ENCODE measurements at regions not wholly inside any gene's neighbourhood (a gene's known extent, or its start where the extent isn't known, plus 50 kb on each side); places are given as distances from the start of the nearest gene placed in this dataset.

DNA sequence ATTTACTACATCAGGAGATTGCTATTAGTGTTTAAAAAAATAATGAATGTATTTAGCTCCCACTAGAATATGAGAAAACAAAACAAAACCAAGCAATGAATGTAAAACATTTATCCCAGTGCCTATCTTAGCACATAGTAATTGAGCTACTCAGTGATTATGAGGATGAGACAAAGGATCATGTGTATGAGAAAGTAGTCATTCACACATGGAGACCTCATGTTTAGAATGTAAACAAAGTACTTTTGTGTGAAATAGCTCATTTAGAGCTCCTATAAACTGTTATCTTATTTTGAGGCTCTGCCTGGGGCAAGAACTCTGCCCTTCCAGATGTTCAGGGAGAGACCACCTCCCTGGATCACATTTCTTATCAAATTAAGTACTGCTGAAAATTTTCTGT is 236.8 kb downstream of the LRRN1 start:
- H3K27ac ChIP-seq (ENCODE audit: low read depth, low read length) = no peak overlapping the region
- ChIA-PET CTCF (no interaction called here), POLR2A (no interaction called here)
- no peak overlapping the region for H3K4me3 ChIP-seq (ENCODE audit: low read depth, low read length)
- TF ChIP-seq, protein P1, sequence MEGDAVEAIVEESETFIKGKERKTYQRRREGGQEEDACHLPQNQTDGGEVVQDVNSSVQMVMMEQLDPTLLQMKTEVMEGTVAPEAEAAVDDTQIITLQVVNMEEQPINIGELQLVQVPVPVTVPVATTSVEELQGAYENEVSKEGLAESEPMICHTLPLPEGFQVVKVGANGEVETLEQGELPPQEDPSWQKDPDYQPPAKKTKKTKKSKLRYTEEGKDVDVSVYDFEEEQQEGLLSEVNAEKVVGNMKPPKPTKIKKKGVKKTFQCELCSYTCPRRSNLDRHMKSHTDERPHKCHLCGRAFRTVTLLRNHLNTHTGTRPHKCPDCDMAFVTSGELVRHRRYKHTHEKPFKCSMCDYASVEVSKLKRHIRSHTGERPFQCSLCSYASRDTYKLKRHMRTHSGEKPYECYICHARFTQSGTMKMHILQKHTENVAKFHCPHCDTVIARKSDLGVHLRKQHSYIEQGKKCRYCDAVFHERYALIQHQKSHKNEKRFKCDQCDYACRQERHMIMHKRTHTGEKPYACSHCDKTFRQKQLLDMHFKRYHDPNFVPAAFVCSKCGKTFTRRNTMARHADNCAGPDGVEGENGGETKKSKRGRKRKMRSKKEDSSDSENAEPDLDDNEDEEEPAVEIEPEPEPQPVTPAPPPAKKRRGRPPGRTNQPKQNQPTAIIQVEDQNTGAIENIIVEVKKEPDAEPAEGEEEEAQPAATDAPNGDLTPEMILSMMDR (IDR thresholded peaks at IDR 0.05; ENCODE audit: low read depth, low read length) = no peak
- H3K9me3 ChIP-seq (ENCODE audit: control insufficient read depth, insufficient read depth, low read length) = peaks cover 17% of the 10 kb centered on the region
- DNase-seq (ENCODE audit: low read depth, low spot score) = no peak
- no peaks in the 10 kb centered on the region for H3K27me3 ChIP-seq (ENCODE audit: control insufficient read depth, insufficient read depth, low read length)

DNA sequence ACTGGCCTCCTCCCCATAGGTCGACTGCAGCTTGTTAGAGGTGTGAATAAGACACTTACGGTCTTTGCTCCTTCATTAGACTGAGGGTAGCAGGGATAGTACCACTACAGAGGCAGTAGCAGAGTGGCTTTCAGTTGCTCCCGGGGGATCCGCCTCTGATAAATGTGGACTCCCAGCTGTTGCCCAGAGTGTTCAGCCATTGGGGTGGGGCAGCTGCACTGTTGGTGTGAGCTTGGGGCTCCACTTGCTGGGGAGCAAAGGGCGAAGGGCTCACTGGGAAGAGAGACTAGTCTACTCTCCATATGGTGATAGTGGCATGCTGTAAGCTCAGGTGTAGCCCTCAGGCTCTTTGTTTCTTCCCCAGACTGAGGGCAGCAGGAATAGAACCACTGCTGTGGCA is 239.1 kb downstream of the LRRN1 start:
- no peak for DNase-seq (ENCODE audit: low read depth, low spot score)
- TF ChIP-seq, protein P1 (IDR thresholded peaks at IDR 0.05; ENCODE audit: low read depth, low read length) = no peak
- peaks cover 15% of the 10 kb centered on the region for H3K9me3 ChIP-seq (ENCODE audit: control insufficient read depth, insufficient read depth, low read length)
- H3K27me3 ChIP-seq (ENCODE audit: control insufficient read depth, insufficient read depth, low read length) = no peaks in the 10 kb centered on the region
- CTCF ChIA-PET = no interaction called here
- H3K4me3 ChIP-seq (ENCODE audit: low read depth, low read length) = no peak overlapping the region
- H3K27ac ChIP-seq (ENCODE audit: low read depth, low read length) = peak overlapping the region; percentile 13
- POLR2A ChIA-PET = no interaction called here

GRCh38 chr3:4042070-4042469 is 242.8 kb downstream of the LRRN1 start:
- Histone ChIP-seq H3K27ac (ENCODE audit: low read depth, low read length) (no peak overlapping the region), H3K27me3 (ENCODE audit: control insufficient read depth, insufficient read depth, low read length) (no peaks in the 10 kb centered on the region), H3K9me3 (ENCODE audit: control insufficient read depth, insufficient read depth, low read length) (peaks cover 19% of the 10 kb centered on the region), H3K4me3 (ENCODE audit: low read depth, low read length) (no peak overlapping the region)
- TF ChIP-seq, protein P1 (IDR thresholded peaks at IDR 0.05; ENCODE audit: low read depth, low read length) = no peak
- ChIA-PET CTCF (no interaction called here), POLR2A (no interaction called here)
- DNase-seq (ENCODE audit: low read depth, low spot score) = no peak

DNA sequence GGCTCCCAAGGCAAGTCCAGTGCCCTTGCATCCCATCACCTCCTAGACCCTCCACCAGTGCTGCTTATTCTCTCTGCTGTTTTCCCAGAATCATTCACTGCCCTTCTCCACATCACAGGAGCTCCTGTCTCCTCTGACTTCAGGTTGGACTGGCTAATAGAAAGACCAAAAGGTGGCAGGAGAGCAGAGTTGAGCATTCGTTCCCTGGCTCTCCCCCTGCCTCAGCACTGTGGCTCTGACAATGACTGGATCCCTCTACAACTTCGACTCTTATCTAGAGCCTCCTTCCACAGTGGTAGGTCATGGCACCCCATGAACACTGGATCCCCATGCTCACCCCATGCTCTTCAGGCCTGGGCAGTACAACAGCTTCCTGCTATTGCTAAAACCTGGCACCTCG is 243.6 kb downstream of the LRRN1 start:
- POLR2A ChIA-PET = no interaction called here
- DNase-seq (ENCODE audit: low read depth, low spot score) = no peak
- no peak overlapping the region for H3K4me3 ChIP-seq (ENCODE audit: low read depth, low read length)
- no peak overlapping the region for H3K27ac ChIP-seq (ENCODE audit: low read depth, low read length)
- H3K9me3 ChIP-seq (ENCODE audit: control insufficient read depth, insufficient read depth, low read length) = peaks cover 19% of the 10 kb centered on the region
- CTCF ChIA-PET = no interaction called here
- TF ChIP-seq, protein P1 (IDR thresholded peaks at IDR 0.05; ENCODE audit: low read depth, low read length) = no peak
- no peaks in the 10 kb centered on the region for H3K27me3 ChIP-seq (ENCODE audit: control insufficient read depth, insufficient read depth, low read length)

DNA sequence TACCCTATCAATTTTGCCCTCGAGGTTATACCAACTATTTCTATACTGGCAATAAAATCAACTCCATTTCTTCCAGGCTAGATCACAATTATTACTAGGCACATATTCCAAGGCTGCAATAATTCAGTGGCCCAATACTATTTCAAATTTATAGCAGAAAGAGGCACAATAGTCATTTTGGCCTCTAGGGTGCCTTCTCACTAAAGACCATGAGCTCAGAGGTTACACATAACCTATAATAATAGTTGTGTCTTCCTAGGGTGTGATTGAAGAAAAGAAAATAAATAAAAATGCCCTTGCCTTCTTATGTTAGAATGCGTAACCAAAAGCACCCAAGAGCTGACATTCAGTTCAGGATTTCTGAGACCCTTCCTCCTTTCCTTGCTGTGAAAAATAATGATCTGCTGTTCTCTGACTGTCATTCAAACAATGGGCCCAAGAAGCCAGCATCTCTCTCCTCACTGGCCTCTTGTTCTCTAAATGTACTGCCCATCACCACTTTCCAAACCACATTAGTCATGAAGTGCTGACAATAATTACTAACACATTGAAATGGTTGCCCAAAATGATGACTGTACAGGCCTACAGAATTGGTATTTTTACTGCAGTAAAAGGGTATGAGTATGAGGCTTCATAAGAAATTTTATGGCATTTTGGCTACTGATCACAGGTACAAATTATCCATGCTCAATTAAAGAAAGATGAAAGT is 244.8 kb downstream of the LRRN1 start:
- H3K4me3 ChIP-seq (ENCODE audit: low read depth, low read length) = no peak overlapping the region
- DNase-seq (ENCODE audit: low read depth, low spot score) = no peak
- ChIA-PET POLR2A (no interaction called here), CTCF (no interaction called here)
- no peak overlapping the region for H3K27ac ChIP-seq (ENCODE audit: low read depth, low read length)
- no peaks in the 10 kb centered on the region for H3K27me3 ChIP-seq (ENCODE audit: control insufficient read depth, insufficient read depth, low read length)
- H3K9me3 ChIP-seq (ENCODE audit: control insufficient read depth, insufficient read depth, low read length) = peaks cover 10% of the 10 kb centered on the region
- TF ChIP-seq, protein P1 (IDR thresholded peaks at IDR 0.05; ENCODE audit: low read depth, low read length) = no peak

Measured in AG04450 (cell line).